A549 (cell line): ENCODE measurements at regions not wholly inside any gene's neighbourhood (a gene's known extent, or its start where the extent isn't known, plus 50 kb on each side); places are given as distances from the start of the nearest gene placed in this dataset.

ENCODE experiments used
- EP300 ChIP-seq, 2 experiments: fragments of >200 bp; sonication (Bioruptor Twin); formaldehyde crosslinking; IDR thresholded peaks; 2 replicates in 1 of 2; 3 replicates in 1 of 2; pipeline ENCODE4 v1.6.1; 2016 to 2017
- HEYL ChIP-seq: fragments of 250-450 bp; sonication (Bioruptor Pico); IDR thresholded peaks from 2 replicates; pipeline ENCODE4 v1.8.0; 2021; ENCODE audit warnings: mild to moderate bottlenecking, moderate library complexity
- MYC ChIP-seq: IDR thresholded peaks from 2 replicates; pipeline ENCODE4 v1.6.1; 2012; ENCODE audit warnings: mild to moderate bottlenecking, inconsistent platforms, low read length, improper control_type of control experiment, borderline replicate concordance
- POLR2A ChIP-seq: IDR thresholded peaks from 2 replicates; pipeline ENCODE4 v1.6.1; 2012; ENCODE audit warnings: mild to moderate bottlenecking, low read length
- REST ChIP-seq: fragments of 200-600 bp; sonication (generic); IDR thresholded peaks from 2 replicates; pipeline ENCODE4 v1.6.1; 2016; ENCODE audit warnings: antibody characterized with exemption, mild to moderate bottlenecking, moderate library complexity
- RFX5 ChIP-seq: fragments of 450-650 bp; IDR thresholded peaks from 2 replicates; pipeline ENCODE4 v1.7.1; 2014; ENCODE audit warnings: antibody characterized with exemption, mild to moderate bottlenecking, moderate library complexity
- RNF2 ChIP-seq: fragments of 200-600 bp; sonication (generic); IDR thresholded peaks from 2 replicates; pipeline ENCODE4 v1.6.1; 2016; ENCODE audit warnings: low read depth, mild to moderate bottlenecking, antibody characterized with exemption, moderate library complexity, borderline replicate concordance
- ZC3H11A ChIP-seq: fragments of 450-650 bp; IDR thresholded peaks from 2 replicates; pipeline ENCODE4 v1.6.1; 2014; ENCODE audit warnings: antibody characterized with exemption, mild to moderate bottlenecking
- TF ChIP-seq, protein P1 (sequence below): fragments of >200 bp; sonication (Bioruptor Twin); formaldehyde crosslinking; IDR thresholded peaks from 3 replicates; pipeline ENCODE4 v1.5.1; 2016
- TF ChIP-seq, protein P2 (sequence below): fragments of 450-650 bp; IDR thresholded peaks from 2 replicates; pipeline ENCODE4 v1.6.1; 2014; ENCODE audit warnings: antibody characterized with exemption

DNA sequence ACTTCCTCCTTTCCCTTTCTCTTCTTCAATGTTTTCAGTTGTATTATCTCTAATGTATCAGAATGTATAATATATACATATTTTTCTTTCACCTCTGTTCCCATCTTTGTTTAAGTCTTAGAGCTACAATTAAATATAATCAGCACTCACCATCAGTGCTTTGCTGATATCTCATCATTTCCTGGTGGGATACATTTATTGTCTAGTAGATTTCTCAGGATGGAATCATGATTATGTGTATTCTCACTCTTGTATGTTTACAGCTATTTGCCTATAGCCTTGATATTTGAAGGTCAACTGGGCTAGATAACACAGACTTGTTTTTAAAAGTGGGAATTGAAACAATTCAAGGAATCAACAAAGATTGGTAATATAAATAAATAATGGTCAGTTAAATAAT is 124.9 kb upstream of the EEA1 start:
- TF ChIP-seq, protein P1, sequence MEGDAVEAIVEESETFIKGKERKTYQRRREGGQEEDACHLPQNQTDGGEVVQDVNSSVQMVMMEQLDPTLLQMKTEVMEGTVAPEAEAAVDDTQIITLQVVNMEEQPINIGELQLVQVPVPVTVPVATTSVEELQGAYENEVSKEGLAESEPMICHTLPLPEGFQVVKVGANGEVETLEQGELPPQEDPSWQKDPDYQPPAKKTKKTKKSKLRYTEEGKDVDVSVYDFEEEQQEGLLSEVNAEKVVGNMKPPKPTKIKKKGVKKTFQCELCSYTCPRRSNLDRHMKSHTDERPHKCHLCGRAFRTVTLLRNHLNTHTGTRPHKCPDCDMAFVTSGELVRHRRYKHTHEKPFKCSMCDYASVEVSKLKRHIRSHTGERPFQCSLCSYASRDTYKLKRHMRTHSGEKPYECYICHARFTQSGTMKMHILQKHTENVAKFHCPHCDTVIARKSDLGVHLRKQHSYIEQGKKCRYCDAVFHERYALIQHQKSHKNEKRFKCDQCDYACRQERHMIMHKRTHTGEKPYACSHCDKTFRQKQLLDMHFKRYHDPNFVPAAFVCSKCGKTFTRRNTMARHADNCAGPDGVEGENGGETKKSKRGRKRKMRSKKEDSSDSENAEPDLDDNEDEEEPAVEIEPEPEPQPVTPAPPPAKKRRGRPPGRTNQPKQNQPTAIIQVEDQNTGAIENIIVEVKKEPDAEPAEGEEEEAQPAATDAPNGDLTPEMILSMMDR: no peak
- TF ChIP-seq EP300 (IDR thresholded peaks at IDR 0.05) (no peak), ZC3H11A (no peak), POLR2A (no peak), MYC (no peak), REST (no peak), HEYL (CRISPR knock-in tag) (no peak), RNF2 (no peak), RFX5 (no peak)
- TF ChIP-seq, protein P2, sequence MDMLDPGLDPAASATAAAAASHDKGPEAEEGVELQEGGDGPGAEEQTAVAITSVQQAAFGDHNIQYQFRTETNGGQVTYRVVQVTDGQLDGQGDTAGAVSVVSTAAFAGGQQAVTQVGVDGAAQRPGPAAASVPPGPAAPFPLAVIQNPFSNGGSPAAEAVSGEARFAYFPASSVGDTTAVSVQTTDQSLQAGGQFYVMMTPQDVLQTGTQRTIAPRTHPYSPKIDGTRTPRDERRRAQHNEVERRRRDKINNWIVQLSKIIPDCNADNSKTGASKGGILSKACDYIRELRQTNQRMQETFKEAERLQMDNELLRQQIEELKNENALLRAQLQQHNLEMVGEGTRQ: no peak
